ENCODE measurements at regions not wholly inside any gene's neighbourhood (a gene's known extent, or its start where the extent isn't known, plus 50 kb on each side); places are given as distances from the start of the nearest gene placed in this dataset.
"Not testable (repeated sequence)": the region's sequence is repeated elsewhere in the genome, so short reads cannot be mapped to it uniquely, and the experiment has no call there.

GRCh38 chr9:90112788-90113187, 508.0 kb downstream of the GADD45G start:
- DNase-seq: no peak

- DNase-seq: no peak
Measured at GRCh38 chr9:90114641-90115425, 510.0 kb downstream of the GADD45G start.

- DNase-seq: no peak
Measured at GRCh38 chr9:90121762-90122161, 517.0 kb downstream of the GADD45G start.

GRCh38 chr9:90124961-90125360, 517.7 kb downstream of the DIRAS2 start:
- DNase-seq: peak; percentile 59

- DNase-seq: no peak
Measured at GRCh38 chr9:90127923-90128322, 514.7 kb downstream of the DIRAS2 start.

GRCh38 chr9:90128587-90129190, 513.9 kb downstream of the DIRAS2 start:
- no peak for DNase-seq

- DNase-seq: no peak
Measured at GRCh38 chr9:90129446-90129845, 513.2 kb downstream of the DIRAS2 start.

GRCh38 chr9:90131568-90131967, 511.1 kb downstream of the DIRAS2 start:
- no peak for DNase-seq

- no peak for DNase-seq
Measured at GRCh38 chr9:90132866-90133265, 509.8 kb downstream of the DIRAS2 start.

GRCh38 chr9:90137801-90138200, 504.8 kb downstream of the DIRAS2 start:
- no peak for DNase-seq

- no peak for DNase-seq
Measured at GRCh38 chr9:90140131-90140818, 502.3 kb downstream of the DIRAS2 start.

GRCh38 chr9:90141723-90142122, 500.9 kb downstream of the DIRAS2 start:
- DNase-seq: peak; percentile 19

GRCh38 chr9:90142580-90142979, 500.0 kb downstream of the DIRAS2 start:
- DNase-seq: peak; percentile 34

- no peak for DNase-seq
Measured at GRCh38 chr9:90147426-90147825, 495.2 kb downstream of the DIRAS2 start.

- DNase-seq: no peak
Measured at GRCh38 chr9:90156318-90156717, 486.3 kb downstream of the DIRAS2 start.

- DNase-seq: no peak
Measured at GRCh38 chr9:90162326-90162725, 480.3 kb downstream of the DIRAS2 start.

GRCh38 chr9:90162819-90163218, 479.8 kb downstream of the DIRAS2 start:
- no peak for DNase-seq

GRCh38 chr9:90165281-90165680, 477.3 kb downstream of the DIRAS2 start:
- no peak for DNase-seq

GRCh38 chr9:90166374-90166773, 476.2 kb downstream of the DIRAS2 start:
- not testable (repeated sequence) for DNase-seq

- no peak for DNase-seq
Measured at GRCh38 chr9:90167914-90168313, 474.7 kb downstream of the DIRAS2 start.

GRCh38 chr9:90169490-90169889, 473.1 kb downstream of the DIRAS2 start:
- DNase-seq: no peak

- not testable (repeated sequence) for DNase-seq
Measured at GRCh38 chr9:90173935-90174334, 468.7 kb downstream of the DIRAS2 start.

GRCh38 chr9:90174346-90174745, 468.3 kb downstream of the DIRAS2 start:
- not testable (repeated sequence) for DNase-seq

GRCh38 chr9:90175257-90175656, 467.4 kb downstream of the DIRAS2 start:
- no peak for DNase-seq
